Activated naive CD4-positive, alpha-beta T cell treated with anti-CD3 and anti-CD28 coated beads, Interleukin-2, amount 50 U/mL, for 24 hours (primary cell): ENCODE measurements at regions not wholly inside any gene's neighbourhood (a gene's known extent, or its start where the extent isn't known, plus 50 kb on each side); places are given as distances from the start of the nearest gene placed in this dataset.

Experiments
- H3K27ac Mint-ChIP-seq: one replicate; pipeline ENCODE4 v1.8.0; 2021; ENCODE audit warnings: mild to moderate bottlenecking, mixed read lengths
- H3K27me3 Mint-ChIP-seq: one replicate; pipeline ENCODE4 v1.8.0; 2021; ENCODE audit warnings: mixed read lengths
- H3K36me3 Mint-ChIP-seq: one replicate; pipeline ENCODE4 v1.8.0; 2021; ENCODE audit warnings: mixed read lengths
- H3K4me1 Mint-ChIP-seq: one replicate; pipeline ENCODE4 v1.8.0; 2021; ENCODE audit warnings: mixed read lengths
- H3K4me3 Mint-ChIP-seq: one replicate; pipeline ENCODE4 v1.8.0; 2021; ENCODE audit warnings: mild to moderate bottlenecking, mixed read lengths
- H3K9me3 Mint-ChIP-seq: one replicate; pipeline ENCODE4 v1.8.0; 2021; ENCODE audit warnings: mixed read lengths

- Mint-ChIP-seq H3K36me3 (peaks cover 2% of the 10 kb centered on the region), H3K4me3 (no peak overlapping the region), H3K27me3 (no peaks in the 10 kb centered on the region), H3K4me1 (peaks cover 23% of the 10 kb centered on the region), H3K27ac (no peak overlapping the region), H3K9me3 (no peaks in the 10 kb centered on the region)
These were observed 246.8 kb upstream of the STT3B start for GRCh38 chr3:31285833-31286486.

DNA sequence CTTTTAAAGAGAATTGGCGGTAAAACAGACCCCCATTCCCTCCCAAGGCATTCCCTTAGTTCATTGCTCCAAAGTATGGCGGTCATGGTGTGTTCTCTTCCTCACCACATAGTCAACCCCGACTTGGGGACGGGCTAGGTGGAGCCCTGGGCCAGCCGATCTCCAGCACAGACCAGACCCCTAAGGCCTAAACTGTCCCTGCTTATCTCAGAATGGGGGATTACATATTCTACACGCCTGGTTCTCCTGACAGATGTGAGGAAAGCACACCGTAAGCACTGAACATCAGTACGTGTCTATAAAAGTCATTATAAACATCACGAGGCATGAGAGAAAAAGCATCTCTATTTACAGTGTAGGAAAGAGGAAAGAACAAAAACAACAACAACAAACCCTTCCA lies 244.5 kb upstream of the STT3B start:
- Mint-ChIP-seq H3K36me3 (peaks cover 2% of the 10 kb centered on the region), H3K27ac (no peak overlapping the region), H3K4me3 (no peak overlapping the region), H3K27me3 (no peaks in the 10 kb centered on the region), H3K4me1 (peaks cover 23% of the 10 kb centered on the region), H3K9me3 (no peaks in the 10 kb centered on the region)

DNA sequence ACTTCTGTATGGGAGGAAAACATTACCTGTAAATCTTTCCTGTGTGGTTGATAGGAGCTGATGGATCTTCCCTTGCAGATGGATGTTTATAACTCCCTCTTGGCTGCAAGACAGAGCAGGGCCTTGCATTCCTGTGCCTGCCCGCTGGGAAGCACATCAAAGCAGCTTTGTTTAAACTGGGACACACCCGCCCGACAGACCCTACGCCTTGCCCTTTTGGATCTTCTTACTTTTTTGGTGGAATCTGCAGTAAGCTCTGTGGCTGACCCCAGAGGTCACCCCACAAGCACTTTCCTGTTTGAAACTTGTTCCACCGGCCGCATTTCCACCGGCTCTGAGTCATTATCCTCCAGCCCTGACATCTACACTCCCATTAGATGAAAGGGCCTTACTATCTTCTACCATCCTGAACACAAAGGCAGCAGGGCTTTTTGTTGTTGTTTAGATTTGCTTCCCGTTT lies 244.1 kb upstream of the STT3B start:
- peaks cover 2% of the 10 kb centered on the region for H3K36me3 Mint-ChIP-seq
- H3K4me3 Mint-ChIP-seq = no peak overlapping the region
- H3K4me1 Mint-ChIP-seq = peaks cover 23% of the 10 kb centered on the region
- no peaks in the 10 kb centered on the region for H3K27me3 Mint-ChIP-seq
- H3K9me3 Mint-ChIP-seq = no peaks in the 10 kb centered on the region
- H3K27ac Mint-ChIP-seq = no peak overlapping the region

DNA sequence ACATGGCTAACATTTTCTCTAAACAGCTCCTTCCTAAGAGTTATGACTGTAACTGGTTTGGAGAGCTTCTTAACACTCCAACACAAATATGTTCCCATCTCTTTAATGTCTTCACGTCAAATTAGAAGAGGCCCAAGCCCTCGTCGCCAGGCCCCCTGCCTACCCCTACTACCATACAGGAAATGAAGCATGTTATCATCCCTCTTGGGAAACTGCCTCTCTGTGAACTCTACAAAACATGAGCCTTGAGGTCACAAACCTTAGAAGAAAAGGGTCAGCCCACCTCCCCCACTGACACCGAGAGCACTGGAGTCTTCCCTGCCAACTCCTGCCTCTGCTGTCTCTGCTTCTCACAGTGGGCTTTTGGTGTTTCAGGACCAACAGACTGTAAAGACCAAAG lies 243.1 kb upstream of the STT3B start:
- Mint-ChIP-seq H3K27me3 (no peaks in the 10 kb centered on the region), H3K4me3 (no peak overlapping the region), H3K4me1 (peaks cover 23% of the 10 kb centered on the region), H3K36me3 (peaks cover 2% of the 10 kb centered on the region), H3K9me3 (no peaks in the 10 kb centered on the region), H3K27ac (no peak overlapping the region)

DNA sequence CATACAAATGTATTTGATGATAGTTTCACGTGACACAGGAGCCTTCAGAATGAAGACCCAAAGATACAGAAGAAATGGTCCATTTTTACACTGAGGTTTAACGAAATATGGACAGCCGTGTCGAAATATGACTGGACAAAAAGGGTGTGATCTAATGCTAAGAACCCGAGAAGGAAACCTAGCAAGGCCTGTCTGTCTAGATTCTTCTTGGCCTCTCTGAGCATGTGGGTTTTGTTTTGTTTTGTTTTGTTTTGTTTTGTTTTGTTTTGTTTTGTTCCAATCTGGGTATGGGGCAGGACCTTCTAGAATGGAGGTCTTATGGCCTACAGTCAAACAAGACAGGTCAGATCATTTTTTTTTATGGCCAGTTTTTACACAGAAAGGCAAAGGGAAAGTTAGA lies 242.7 kb upstream of the STT3B start:
- H3K27ac Mint-ChIP-seq = no peak overlapping the region
- H3K9me3 Mint-ChIP-seq = no peaks in the 10 kb centered on the region
- H3K4me3 Mint-ChIP-seq = no peak overlapping the region
- peaks cover 23% of the 10 kb centered on the region for H3K4me1 Mint-ChIP-seq
- H3K36me3 Mint-ChIP-seq = peaks cover 2% of the 10 kb centered on the region
- H3K27me3 Mint-ChIP-seq = no peaks in the 10 kb centered on the region

- no peak overlapping the region for H3K27ac Mint-ChIP-seq
- H3K9me3 Mint-ChIP-seq = no peaks in the 10 kb centered on the region
- no peaks in the 10 kb centered on the region for H3K36me3 Mint-ChIP-seq
- H3K4me1 Mint-ChIP-seq = peaks cover 27% of the 10 kb centered on the region
- H3K27me3 Mint-ChIP-seq = no peaks in the 10 kb centered on the region
- H3K4me3 Mint-ChIP-seq = no peak overlapping the region
These were observed 240.9 kb upstream of the STT3B start for GRCh38 chr3:31291818-31292217.

DNA sequence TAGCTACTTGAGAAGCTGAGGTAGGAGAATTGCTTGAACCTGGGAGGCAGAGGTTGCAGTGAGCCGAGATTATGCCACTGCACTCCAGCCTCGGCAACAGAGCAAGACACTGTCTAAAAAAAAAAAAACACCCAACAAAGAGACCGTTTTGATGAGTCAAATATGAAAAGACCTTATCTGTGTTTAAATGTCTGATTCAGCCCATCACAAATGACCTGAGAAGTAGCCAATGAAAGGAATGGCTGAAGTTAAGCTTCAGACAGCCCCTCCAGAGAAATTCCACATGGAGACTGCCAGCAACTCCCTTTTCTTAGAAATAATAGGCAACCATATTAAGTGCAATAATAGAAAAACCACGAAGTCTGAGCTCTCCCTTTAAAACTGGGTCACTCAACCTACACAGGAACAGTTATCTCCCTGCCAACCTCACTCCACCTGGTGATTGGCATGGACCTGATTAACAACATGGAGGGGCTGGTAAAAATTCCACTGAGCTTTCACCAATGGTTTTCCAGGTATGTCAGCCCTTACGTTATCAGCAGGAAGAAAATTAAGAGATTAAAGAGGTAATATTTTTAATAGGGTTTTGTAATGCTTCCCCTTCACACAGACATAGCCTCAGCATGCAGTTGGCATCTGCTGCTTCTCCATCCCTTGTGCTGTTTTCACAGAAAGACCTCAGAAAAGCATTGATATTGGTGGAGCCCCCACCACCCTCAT lies 238.1 kb upstream of the STT3B start:
- Mint-ChIP-seq H3K4me3 (no peak overlapping the region), H3K4me1 (peaks cover 12% of the 10 kb centered on the region), H3K27me3 (no peaks in the 10 kb centered on the region), H3K9me3 (peaks cover 9% of the 10 kb centered on the region), H3K27ac (no peak overlapping the region), H3K36me3 (no peaks in the 10 kb centered on the region)

DNA sequence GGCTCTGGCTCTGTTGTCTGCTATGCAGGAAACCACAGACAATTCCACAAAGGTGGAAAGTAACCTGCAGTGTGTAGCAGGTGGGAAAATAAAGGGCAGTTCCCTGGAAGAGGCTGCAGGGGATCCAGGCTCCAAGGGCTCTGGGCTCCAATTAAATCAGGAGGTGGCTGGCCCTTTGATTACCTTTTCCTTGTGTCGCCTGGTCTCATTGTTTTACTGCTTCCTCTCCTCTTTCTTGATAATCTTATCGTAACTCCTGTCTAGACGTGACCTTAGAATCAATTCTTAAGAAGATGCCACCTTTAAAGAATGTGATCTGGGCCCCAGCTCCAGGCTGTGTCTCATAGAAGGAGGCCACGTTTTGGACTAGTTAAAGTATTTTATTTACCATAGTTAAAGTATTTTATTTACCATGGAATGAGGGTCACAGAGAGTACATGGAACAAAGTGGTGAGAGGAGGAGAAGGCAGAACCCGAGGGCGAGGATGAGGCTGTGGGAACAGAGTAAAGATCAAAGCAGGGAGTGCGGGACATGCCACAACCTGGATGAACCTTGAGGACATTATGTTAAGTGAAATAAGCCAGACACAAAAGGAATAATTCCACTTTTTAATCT lies 237.5 kb upstream of the STT3B start:
- Mint-ChIP-seq H3K27ac (no peak overlapping the region), H3K27me3 (no peaks in the 10 kb centered on the region)

DNA sequence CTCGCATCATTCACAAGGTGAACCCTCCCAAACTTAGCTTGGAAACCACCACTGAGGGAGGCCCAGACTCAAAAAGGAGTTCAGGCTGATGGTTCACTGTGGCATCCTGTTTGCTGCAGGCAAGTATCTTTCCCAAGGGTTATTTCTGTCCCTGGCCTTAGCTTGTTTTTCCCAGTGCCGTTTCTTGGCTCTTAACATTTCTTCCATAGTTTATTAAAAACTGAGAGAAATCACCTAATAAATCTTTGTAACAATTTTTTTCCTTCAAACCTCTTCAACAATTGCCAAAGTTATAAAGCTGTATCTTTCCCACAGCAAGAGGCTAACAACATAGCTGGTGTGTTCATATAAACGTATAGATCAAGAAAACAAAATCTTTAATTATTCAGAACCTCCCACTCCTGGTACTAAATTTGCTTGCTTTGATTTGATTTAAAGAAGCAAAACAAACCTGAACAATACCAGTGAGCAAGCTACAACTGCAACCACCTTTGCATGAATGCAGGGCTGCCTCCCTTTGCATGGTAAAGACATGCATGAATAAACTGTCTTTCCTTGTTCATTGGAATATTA lies 234.9 kb upstream of the STT3B start:
- Mint-ChIP-seq H3K36me3 (no peaks in the 10 kb centered on the region), H3K4me3 (no peak overlapping the region), H3K4me1 (peaks cover 4% of the 10 kb centered on the region), H3K27me3 (no peaks in the 10 kb centered on the region), H3K27ac (no peak overlapping the region), H3K9me3 (peaks cover 9% of the 10 kb centered on the region)

More for the DNA sequence above, 237.5 kb upstream of the STT3B start:
- peaks cover 9% of the 10 kb centered on the region for H3K9me3 Mint-ChIP-seq
- H3K36me3 Mint-ChIP-seq = no peaks in the 10 kb centered on the region
- no peak overlapping the region for H3K4me3 Mint-ChIP-seq
- H3K4me1 Mint-ChIP-seq = peaks cover 5% of the 10 kb centered on the region

DNA sequence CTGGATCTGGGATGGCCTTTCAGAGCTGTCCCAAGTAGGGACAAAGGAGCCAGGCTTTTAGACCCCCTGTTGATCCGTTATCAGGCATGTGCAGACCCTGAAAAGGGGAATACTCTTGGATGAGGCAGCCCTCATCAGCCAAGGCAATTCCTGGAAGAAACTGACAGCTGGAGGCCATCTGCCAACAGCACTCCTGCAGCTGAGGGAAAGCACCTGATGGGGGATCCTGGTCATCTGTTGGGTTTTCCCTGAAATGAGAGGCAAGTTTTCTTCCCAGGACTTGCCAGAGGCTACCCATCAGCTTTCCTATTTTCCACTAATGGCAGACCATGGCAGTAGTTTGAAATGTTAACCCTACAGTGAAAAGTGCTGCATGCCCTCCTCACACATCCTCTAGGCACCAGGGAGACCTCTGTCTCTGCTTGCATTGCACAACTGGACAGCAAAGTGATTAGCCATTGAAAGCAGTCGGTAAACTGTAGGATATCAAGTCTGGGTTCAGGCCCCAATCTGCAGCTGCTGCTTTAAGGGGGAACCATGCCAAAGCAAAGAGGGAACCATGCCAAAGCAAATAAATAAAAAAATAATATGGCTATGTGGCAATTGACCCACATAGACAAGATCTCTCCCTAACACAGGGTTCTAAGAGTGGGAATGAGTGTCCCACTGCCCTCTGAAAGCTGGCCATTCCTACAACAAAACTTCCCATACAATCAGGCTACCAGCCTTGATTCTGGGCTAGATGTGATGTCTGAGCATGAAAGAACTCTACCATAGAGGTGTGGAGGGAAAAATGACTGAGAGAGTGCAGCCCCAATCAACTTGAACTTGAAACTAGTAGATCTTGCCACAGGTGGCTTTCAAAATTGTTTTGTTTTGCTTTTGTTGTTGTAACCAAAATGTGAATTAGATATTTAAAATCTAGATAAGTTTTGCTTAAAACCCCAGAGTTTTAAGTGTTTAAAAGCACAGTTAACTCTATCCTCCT lies 232.0 kb upstream of the STT3B start:
- Mint-ChIP-seq H3K27me3 (no peaks in the 10 kb centered on the region), H3K27ac (no peak overlapping the region), H3K9me3 (peaks cover 9% of the 10 kb centered on the region), H3K4me3 (no peak overlapping the region), H3K4me1 (peaks cover 4% of the 10 kb centered on the region), H3K36me3 (no peaks in the 10 kb centered on the region)

- H3K36me3 Mint-ChIP-seq = no peaks in the 10 kb centered on the region
- no peak overlapping the region for H3K4me3 Mint-ChIP-seq
- H3K9me3 Mint-ChIP-seq = peaks cover 9% of the 10 kb centered on the region
These were observed 230.4 kb upstream of the STT3B start for GRCh38 chr3:31302343-31302742.

DNA sequence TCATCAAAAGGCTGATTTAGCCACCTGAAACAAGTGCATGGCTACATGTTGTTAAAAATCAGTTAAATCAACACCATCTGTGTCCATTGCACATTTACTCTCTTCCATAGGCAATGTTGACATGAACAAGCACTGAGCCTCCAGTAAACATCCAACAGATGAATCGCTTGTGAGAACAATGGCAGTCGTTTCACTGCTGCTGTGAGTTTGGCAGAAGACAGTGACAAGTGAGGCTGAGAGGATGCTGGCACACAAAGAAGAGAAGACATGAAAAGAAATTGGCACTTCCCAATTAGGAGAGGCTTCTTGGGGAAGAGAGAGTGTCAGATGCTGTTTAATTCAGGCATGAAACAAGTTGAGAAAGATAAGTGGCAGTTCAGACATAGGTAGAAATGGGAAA lies 227.4 kb upstream of the STT3B start:
- Mint-ChIP-seq H3K9me3 (no peaks in the 10 kb centered on the region), H3K27ac (no peak overlapping the region), H3K4me1 (peaks cover 9% of the 10 kb centered on the region), H3K36me3 (no peaks in the 10 kb centered on the region), H3K4me3 (no peak overlapping the region), H3K27me3 (no peaks in the 10 kb centered on the region)

More at GRCh38 chr3:31302343-31302742, 230.4 kb upstream of the STT3B start:
- Mint-ChIP-seq H3K27ac (no peak overlapping the region), H3K4me1 (no peaks in the 10 kb centered on the region), H3K27me3 (no peaks in the 10 kb centered on the region)

GRCh38 chr3:31307131-31307785 lies 225.5 kb upstream of the STT3B start:
- Mint-ChIP-seq H3K27ac (no peak overlapping the region), H3K27me3 (no peaks in the 10 kb centered on the region), H3K4me3 (no peak overlapping the region), H3K36me3 (no peaks in the 10 kb centered on the region), H3K4me1 (peaks cover 18% of the 10 kb centered on the region), H3K9me3 (no peaks in the 10 kb centered on the region)

DNA sequence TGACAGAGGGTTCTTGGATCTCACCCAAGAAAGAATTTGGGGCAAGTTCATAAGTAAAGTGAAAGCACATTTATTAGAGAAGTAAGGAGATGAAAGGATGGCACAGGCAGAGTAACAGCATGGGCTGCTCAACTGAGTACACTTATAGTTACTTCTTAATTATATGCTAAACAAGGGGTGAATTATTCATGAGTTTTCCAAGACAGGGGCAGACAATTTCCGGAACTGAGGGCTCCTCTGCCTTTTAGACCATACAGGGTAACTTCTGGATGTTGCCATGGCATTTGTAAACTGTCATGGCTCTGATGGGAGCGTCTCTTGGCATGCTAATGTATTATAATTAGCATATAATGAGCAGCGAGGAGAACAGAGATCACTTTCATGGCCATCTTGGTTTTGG lies 221.2 kb upstream of the STT3B start:
- Mint-ChIP-seq H3K4me3 (no peak overlapping the region), H3K9me3 (peaks cover 7% of the 10 kb centered on the region), H3K27me3 (no peaks in the 10 kb centered on the region), H3K27ac (peak overlapping the region; percentile 76), H3K36me3 (peaks cover 5% of the 10 kb centered on the region), H3K4me1 (peaks cover 24% of the 10 kb centered on the region)
